ENCODE measurements at regions not wholly inside any gene's neighbourhood (a gene's known extent, or its start where the extent isn't known, plus 50 kb on each side); places are given as distances from the start of the nearest gene placed in this dataset.

DNA sequence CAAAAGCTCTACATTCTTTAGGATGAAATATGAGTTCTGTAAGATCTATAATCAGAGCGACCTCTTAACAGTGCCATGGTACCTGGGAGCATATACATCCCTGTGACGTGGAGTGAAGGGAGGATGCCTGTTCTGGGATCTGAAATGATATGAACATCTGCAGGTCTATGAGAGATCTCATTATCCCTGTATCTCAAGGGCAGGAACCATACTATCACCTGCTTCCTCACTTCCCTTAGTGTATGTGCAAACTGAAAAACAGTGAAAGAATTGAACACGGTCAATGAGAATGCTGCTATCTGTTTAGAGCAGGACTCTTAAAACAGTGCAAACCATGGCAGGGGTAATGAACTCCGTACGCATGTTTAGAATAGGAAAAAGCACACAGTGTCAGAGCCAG lies 364.0 kb downstream of the LPIN1 start:
- no peak for DNase-seq (ENCODE audit: low spot score)

GRCh38 chr2:12113412-12113811 lies 367.0 kb downstream of the LPIN1 start:
- no peak for DNase-seq (ENCODE audit: low spot score)

DNA sequence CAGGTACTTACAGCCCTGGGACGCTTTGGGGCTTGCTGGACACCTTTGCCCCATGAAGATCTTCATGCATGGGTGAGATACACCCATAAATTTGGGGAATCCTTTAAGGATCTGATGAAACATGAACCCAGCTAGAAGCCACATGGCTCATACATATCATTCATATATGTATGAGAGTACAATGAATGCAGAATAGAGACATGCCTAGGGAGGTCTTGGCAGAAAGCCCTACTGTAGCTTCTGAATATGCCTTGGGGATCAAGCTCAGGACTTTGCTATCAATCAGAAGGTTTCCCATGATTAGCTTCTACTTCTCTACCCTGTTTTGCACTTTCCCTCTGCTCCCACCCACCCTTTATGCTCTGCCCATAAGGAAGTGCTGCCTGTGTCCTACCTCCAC lies 368.4 kb downstream of the LPIN1 start:
- no peak for DNase-seq (ENCODE audit: low spot score)

DNA sequence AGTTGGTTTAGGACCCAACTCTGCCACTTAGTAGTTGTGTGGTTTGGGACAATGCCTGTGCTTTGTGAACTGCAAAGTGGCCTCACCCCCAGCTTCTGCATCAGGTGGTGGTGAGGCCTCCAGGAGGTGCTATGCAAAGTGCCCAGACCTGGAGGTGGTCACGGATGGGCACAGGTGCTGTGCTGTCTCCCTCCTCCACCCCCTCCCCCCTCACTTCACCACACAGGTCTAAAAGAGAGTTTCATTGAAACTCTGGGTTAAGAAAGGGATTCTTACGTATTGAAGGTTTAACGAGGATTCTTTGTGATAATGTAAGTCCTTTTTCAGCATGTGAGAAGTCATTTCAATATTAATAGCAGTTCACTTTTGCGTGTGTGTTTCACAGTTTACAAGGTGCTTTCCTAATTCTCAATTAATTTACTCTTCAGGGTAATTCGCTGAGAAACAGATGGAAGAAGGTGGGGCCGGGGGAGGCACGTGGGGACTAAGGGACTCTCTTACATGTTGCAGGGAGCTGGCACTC lies 369.9 kb downstream of the LPIN1 start:
- peak; percentile 82 for DNase-seq (ENCODE audit: low spot score)

- no peak for DNase-seq (ENCODE audit: low spot score)
Measured at GRCh38 chr2:12119841-12120240, 373.4 kb downstream of the LPIN1 start.

- no peak for DNase-seq (ENCODE audit: low spot score)
Measured at GRCh38 chr2:12120281-12121150, 374.1 kb downstream of the LPIN1 start.

GRCh38 chr2:12124790-12125189 lies 378.4 kb downstream of the LPIN1 start:
- no peak for DNase-seq (ENCODE audit: low spot score)

GRCh38 chr2:12126318-12126717 lies 379.9 kb downstream of the LPIN1 start:
- no peak for DNase-seq (ENCODE audit: low spot score)

DNA sequence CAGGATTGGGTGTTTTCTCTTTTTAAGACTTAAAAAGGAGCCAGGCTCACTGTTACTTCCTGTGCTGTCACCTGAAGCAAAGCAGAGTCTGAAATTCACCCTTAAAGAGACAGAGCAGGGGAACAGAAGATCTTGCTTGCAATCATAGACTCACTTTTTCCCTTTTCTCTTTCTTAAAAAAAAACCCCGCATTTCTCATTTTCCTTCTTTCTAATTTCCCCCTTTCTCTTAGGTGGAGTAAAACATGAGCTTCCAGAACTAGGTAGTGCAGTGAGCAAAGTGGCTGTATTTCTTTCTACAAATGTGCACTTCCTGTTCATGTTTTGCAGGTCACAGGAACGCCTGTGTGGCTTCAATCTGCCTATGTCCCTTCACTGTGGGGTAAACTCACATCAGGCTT lies 381.2 kb downstream of the LPIN1 start:
- peak; percentile 38 for DNase-seq (ENCODE audit: low spot score)

DNA sequence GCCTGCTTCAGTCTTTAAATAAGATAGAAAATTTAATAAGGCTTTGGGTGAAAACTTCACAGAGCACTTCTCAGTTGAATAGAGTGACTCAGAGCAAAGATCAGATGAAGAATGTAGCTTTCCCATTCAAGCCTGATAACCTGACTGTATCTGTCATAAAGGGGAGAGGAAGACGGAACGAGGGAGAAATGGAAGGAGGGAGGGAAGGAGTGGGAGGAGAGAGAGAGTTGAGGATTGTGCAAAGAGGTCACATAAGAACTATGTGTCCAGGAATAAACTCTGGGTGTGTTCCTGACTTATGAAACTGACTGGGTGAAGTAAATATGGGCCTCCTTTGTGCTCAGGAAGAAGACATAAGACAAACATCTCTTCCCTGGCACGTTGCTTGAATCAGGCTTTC lies 385.5 kb downstream of the LPIN1 start:
- DNase-seq (ENCODE audit: low spot score), result no peak

DNA sequence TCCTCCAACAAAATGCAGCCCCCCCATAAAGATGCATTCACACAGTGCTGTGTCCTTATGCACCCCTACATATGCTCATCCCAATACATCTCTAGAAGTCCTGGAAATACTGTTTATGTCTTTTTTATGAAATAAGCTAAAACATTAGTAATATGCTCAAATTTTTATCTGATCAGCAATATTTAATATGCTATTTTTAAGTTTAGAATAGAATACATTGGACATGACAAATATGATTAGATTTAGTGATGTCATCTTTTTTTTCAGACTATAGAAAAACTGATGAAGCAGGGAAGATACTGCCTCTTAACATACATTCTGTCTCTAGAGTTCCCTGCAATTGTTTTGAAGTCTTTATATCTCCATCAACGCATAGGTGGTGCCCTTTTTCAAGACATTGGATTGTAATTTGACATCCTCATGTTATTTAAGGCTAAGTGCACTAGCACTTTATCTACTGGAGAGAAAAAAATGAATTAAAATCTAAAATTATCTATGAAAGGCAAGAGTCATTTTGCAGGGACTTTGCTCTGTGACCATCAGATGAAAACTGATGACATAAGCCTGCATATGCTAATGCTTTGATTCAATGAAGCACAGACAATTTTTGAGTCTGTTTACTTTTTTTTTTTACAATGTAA lies 395.3 kb downstream of the LPIN1 start:
- no peak for DNase-seq (ENCODE audit: low spot score)

DNA sequence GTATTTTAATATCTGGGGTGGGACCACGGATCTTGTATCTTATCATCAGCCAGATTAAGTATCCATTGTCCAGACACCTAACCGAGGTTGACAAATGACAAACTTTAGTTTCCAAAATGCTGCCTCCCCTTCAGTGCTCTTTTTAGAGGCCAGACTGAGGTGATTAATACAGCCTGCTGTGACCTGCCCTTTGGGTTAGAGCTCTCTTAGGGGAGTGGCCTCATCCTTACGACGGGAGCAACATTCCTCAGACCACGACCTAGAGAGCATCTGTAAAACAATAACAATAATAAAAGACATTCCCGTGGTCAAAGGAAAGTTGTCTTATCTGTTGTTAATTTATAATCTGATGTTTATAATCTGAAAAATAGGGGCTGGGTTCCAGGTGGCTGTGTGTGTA lies 405.3 kb downstream of the LPIN1 start:
- DNase-seq (ENCODE audit: low spot score), result no peak

- DNase-seq (ENCODE audit: low spot score), result no peak
Measured at GRCh38 chr2:12152888-12153287, 406.5 kb downstream of the LPIN1 start.

GRCh38 chr2:12155303-12156051 lies 409.0 kb downstream of the LPIN1 start:
- DNase-seq (ENCODE audit: low spot score), result no peak

DNA sequence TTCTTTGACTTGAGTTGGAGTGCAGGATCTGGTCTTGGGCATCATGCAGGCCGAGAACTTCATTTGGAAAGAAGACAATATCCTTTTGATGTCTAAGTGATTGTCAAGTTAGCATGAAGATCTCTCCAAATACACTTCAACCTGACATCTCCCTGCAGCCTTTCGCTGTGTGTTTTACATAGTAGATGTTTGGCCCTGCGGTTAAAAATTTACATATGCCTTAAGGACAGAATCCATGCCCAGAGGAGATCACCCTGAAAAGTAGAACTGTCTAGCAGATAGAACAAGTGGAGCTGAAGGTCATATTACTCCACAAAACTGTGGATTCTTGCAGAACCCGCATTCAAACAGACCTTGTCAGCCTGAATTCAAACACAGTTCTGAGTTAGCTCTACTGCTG lies 409.9 kb downstream of the LPIN1 start:
- no peak for DNase-seq (ENCODE audit: low spot score)

DNA sequence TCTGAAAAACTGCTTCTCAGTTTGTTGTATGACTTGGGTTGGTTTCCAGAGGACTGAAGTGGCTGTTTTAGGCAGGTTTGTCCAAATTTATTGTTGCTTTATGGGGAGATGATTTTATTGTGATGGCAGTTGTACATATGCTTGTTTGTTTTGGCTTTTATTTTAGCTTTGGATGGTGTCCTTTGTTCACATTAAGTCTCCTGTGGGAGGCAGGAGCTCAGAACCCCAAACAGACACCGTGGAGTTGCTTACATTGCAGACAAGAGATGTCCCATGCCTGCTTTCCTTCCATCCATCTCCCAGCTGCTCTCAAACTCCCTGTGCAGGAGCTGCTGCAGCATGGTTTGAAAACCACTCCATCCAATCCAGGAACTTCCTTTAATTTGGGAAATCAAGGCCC lies 414.7 kb downstream of the LPIN1 start:
- no peak for DNase-seq (ENCODE audit: low spot score)

DNA sequence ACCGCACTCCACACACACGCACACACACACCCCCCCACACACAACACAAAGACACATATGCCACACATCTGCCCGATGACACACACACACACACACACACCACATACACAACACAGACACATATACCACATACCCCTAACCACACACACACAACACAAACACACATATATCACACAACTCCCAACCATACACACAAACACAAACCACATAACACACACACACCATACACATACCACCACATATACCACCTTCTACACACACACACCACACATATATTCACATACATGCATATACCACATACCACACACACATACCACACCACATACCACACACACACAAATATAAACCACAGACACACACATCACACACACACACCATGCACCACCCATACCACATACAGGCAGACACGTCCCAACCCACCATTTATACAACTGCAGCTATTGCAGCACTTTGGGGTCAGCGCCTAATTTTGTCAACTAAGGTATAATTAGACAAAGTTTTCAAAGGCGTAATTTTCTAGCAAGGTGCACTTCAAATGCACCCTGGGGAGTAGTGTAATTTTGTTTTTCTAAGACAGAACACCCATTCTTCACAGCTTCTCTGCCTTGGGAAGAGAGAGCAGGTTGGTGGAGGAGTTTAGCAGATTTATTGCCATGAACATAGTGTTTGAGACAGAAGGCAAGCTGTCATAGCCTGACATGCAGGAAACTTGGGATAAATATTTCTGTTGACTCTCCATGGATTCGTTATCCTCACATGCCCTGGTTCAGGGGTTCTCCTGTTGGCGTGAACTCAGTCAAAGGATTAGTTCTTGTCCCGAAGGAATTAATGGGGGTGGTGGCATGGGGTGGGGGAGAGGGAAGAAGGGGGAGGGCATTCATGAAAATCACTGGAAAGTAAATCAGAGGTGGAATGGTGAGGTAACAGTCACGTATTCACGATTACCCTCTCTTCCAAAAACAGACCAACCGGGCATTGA lies 416.1 kb downstream of the LPIN1 start:
- no peak for DNase-seq (ENCODE audit: low spot score)

DNA sequence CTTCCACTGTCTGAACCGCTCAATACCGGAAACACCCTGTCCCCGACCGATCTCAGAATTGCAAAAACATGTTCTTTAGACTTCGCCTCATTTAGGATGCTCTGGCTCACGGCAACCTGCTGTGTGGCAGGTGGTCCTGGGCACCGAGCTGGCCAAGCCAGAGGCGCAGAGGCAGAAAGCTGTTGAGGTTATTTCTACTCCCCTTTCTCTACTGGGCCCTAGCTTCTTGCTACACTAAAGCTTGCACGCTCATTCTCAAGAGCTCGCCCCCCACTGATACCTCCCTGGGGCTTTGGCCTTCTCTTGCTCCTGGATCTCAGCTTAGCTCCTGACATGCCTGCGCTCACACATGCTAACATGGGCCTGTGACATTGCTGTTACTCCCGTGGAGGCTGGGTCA lies 417.4 kb downstream of the LPIN1 start:
- DNase-seq (ENCODE audit: low spot score), result no peak

- no peak for DNase-seq (ENCODE audit: low spot score)
Measured at GRCh38 chr2:12164689-12165088, 418.3 kb downstream of the LPIN1 start.

GRCh38 chr2:12167525-12168317 lies 421.3 kb downstream of the LPIN1 start:
- DNase-seq (ENCODE audit: low spot score), result no peak

DNA sequence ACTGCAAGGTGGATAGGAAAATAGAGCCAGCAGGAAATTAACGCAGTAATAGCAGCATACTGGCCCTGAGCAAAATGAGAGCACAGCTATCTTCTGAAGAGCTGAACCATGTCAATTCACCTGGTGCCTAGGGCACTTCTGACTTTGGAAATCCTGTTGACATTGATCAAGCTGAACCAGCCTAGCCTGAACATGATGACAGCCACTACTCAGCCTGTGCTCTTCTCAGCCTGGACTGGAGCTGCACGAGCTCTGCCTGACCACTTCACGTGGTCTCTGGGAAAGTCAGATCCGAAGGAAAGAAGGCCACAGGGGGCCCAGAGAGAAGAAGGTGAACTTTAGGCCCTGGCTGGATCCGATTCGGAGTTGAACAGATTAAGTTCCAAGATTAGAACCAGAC lies 421.9 kb downstream of the LPIN1 start:
- no peak for DNase-seq (ENCODE audit: low spot score)

All from germinal center (tissue), 1 donor.